ENCODE measurements at regions not wholly inside any gene's neighbourhood (a gene's known extent, or its start where the extent isn't known, plus 50 kb on each side); places are given as distances from the start of the nearest gene placed in this dataset.

- ATAC-seq: no peak
- Histone ChIP-seq H3K4me1 (peaks cover 3 to 28% (median 10%) of the 10 kb centered on the region in 9 donors), H3K9me3 (no peaks in the 10 kb centered on the region), H3K27me3 (no peaks in the 10 kb centered on the region), H3K4me3 (no peak overlapping the region), H3K36me3 (peaks cover 0 to 8% (median 0%) of the 10 kb centered on the region in 9 donors), H3K27ac (no peak overlapping the region)
- intact Hi-C loops (cut with DNase I): no loop called here
- 97 to 99% methylated on average over 2 of the region's 2 CpGs for WGBS, 2 donors
- no peak for TF ChIP-seq CTCF (IDR thresholded peaks at IDR 0.05)
- no peak for DNase-seq
These were observed 51.0 kb upstream of the PCBP1 start for GRCh38 chr2:70036290-70036689.

DNA sequence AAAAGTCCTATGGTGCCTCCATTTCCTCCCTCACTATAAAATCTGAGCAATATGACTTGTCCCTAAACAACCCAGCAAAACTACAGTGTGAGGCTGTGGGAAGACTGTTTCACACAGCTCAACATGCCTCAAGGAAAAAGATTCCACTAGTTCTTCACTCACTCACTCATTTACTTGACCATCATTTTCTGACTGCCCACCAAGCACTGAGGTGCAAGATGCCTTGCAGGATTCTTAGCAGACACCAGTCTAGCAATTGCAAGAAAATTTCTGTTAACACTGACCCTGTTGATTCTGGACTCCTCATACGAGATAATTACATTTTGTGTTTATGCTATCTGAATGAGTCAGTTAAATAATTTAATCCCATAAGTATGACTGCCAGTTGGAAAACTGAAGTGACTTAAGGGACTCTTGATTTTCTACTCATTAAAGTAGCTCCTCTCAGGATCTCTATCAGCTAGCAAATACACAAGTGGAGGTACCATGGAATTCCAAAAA, 51.9 kb upstream of the PCBP1 start:
- Histone ChIP-seq H3K27me3 (no peaks in the 10 kb centered on the region), H3K4me1 (peaks cover 3 to 30% (median 17%) of the 10 kb centered on the region in 9 donors), H3K27ac (peak overlapping the region in 6 of 10 donors; percentile 14 to 75 (median 38)), H3K36me3 (peaks cover 0 to 14% (median 0%) of the 10 kb centered on the region in 9 donors), H3K9me3 (no peaks in the 10 kb centered on the region), H3K4me3 (no peak overlapping the region)
- TF ChIP-seq CTCF (IDR thresholded peaks at IDR 0.05): no peak
- 64 to 70% methylated on average over 1 of the region's 1 CpG for WGBS, 2 donors
- ATAC-seq: peak in 1 of 8 donors; percentile 9
- intact Hi-C loops (cut with DNase I): no loop called here
- DNase-seq: no peak

GRCh38 chr2:70030724-70031420, 56.4 kb upstream of the PCBP1 start:
- ATAC-seq (no peak), DNase-seq (no peak)
- Histone ChIP-seq H3K27me3 (no peaks in the 10 kb centered on the region), H3K36me3 (peaks cover 0 to 14% (median 0%) of the 10 kb centered on the region in 9 donors), H3K9me3 (no peaks in the 10 kb centered on the region), H3K4me1 (peaks cover 6 to 41% (median 33%) of the 10 kb centered on the region in 9 donors), H3K27ac (peak overlapping the region in 8 of 10 donors; percentile 59 to 89 (median 86)), H3K4me3 (no peak overlapping the region)
- intact Hi-C loops (cut with DNase I): loop anchor here in 1 of 10 donors (5.0 kb wide), 1 partner anchor 36 kb away; no protein-coding TSS in a partner anchor
- WGBS, 2 donors: 100% methylated on average over 1 of the region's 1 CpG
- TF ChIP-seq CTCF (IDR thresholded peaks at IDR 0.05): no peak

DNA sequence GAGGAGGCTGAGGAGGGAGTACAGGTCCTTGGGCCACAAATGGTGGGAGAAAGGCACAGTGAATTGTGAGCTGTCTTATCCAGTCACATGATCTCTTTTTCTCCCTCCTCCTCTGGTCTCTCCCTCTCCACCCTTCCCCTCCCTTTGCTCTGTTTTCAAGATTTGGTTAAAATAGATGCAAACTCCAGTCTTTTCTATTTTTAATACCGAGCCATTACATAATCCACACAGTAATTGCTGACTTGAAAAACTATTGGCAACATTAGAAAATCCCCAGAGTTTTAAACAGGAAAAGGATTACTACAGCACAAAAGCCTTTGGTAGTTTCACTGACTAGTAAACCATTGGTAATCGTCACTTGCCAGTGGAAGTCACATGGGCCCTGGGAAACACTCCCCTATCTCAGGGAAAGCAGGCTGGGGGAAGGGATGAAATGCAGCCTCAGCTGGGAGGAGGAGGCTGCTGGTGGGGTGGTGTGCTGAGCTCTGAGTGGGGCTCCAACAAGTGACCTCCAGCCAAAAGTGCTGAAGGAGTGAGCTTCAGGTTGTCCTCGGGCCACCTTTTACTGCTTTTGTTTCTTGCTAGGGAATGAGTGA, 57.4 kb upstream of the PCBP1 start:
- peak overlapping the region; percentile 26 to 89 (median 82) for H3K27ac ChIP-seq
- no peaks in the 10 kb centered on the region for H3K27me3 ChIP-seq
- peaks cover 0 to 20% (median 0%) of the 10 kb centered on the region in 9 donors for H3K36me3 ChIP-seq
- peak; percentile 88 to 97 (median 94) for ATAC-seq
- H3K4me3 ChIP-seq: peak overlapping the region in 1 of 10 donors; percentile 0
- peaks cover 3 to 33% (median 27%) of the 10 kb centered on the region in 9 donors for H3K4me1 ChIP-seq
- intact Hi-C loops (cut with DNase I): loop anchor here in 2 of 10 donors (5.0 to 10.0 kb wide), 2 partner anchors 37 to 85 kb away; no protein-coding TSS in a partner anchor
- no peak for TF ChIP-seq CTCF (IDR thresholded peaks at IDR 0.05)
- no peaks in the 10 kb centered on the region for H3K9me3 ChIP-seq
- DNase-seq: peak; percentile 35 to 87
- WGBS, 2 donors: 15 to 17% methylated on average over 3 of the region's 3 CpGs

Measured in heart right ventricle (tissue), 16 donors.